ENCODE measurements at regions not wholly inside any gene's neighbourhood (a gene's known extent, or its start where the extent isn't known, plus 50 kb on each side); places are given as distances from the start of the nearest gene placed in this dataset.

DNA sequence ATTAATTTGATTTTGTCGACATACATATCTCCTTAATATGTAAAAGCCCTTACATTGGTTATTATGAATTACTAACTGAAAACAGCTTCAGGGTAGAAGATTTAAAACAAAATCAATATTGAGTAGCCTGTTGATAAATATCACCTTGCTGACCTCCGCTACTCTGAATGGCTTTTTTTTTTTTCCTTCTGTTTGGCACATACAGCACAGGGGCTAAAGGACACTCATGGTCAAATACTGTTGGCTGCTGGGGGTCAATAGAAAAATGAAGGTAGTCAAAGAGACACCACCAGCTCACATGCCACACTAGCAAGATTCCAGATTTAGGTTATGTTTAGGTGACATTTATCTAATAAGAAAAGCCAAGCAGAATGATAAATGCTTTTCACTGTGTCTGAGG, 1642.4 kb upstream of the SLC39A10 start:
- WGBS (ENCODE audit: insufficient coverage, insufficient replicate concordance, low lambda C conversion rate, missing lambda C conversion rate) = 86% methylated on average over 2 of the region's 2 CpGs
- TF ChIP-seq IKZF1 (conservative IDR thresholded peaks at IDR 0.05) (no peak), SMAD5 (IDR thresholded peaks at IDR 0.05; ENCODE audit: low read depth) (no peak), GATAD2B (conservative IDR thresholded peaks at IDR 0.05; ENCODE audit: low read depth) (no peak), SMAD1 (IDR thresholded peaks at IDR 0.05; ENCODE audit: low read depth, partially characterized antibody) (no peak), POLR2AphosphoS2 (IDR thresholded peaks at IDR 0.05; ENCODE audit: low read depth, low read length) (no peak), SREBF1 (IDR thresholded peaks at IDR 0.05; ENCODE audit: low read length) (no peak), EGR1 (IDR thresholded peaks at IDR 0.05; ENCODE audit: borderline replicate concordance in 1 of 2, low read depth in 2 of 2, low read length in 2 of 2) (no peak), PAX5 (IDR thresholded peaks at IDR 0.05; ENCODE audit: borderline replicate concordance, low read depth, low read length) (no peak), MXI1 (IDR thresholded peaks at IDR 0.05; ENCODE audit: low read depth, low read length) (no peak)
- TF ChIP-seq, protein P1, sequence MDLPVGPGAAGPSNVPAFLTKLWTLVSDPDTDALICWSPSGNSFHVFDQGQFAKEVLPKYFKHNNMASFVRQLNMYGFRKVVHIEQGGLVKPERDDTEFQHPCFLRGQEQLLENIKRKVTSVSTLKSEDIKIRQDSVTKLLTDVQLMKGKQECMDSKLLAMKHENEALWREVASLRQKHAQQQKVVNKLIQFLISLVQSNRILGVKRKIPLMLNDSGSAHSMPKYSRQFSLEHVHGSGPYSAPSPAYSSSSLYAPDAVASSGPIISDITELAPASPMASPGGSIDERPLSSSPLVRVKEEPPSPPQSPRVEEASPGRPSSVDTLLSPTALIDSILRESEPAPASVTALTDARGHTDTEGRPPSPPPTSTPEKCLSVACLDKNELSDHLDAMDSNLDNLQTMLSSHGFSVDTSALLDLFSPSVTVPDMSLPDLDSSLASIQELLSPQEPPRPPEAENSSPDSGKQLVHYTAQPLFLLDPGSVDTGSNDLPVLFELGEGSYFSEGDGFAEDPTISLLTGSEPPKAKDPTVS (IDR thresholded peaks at IDR 0.05; ENCODE audit: low read depth, low read length) = no peak
- TF ChIP-seq, protein P2, sequence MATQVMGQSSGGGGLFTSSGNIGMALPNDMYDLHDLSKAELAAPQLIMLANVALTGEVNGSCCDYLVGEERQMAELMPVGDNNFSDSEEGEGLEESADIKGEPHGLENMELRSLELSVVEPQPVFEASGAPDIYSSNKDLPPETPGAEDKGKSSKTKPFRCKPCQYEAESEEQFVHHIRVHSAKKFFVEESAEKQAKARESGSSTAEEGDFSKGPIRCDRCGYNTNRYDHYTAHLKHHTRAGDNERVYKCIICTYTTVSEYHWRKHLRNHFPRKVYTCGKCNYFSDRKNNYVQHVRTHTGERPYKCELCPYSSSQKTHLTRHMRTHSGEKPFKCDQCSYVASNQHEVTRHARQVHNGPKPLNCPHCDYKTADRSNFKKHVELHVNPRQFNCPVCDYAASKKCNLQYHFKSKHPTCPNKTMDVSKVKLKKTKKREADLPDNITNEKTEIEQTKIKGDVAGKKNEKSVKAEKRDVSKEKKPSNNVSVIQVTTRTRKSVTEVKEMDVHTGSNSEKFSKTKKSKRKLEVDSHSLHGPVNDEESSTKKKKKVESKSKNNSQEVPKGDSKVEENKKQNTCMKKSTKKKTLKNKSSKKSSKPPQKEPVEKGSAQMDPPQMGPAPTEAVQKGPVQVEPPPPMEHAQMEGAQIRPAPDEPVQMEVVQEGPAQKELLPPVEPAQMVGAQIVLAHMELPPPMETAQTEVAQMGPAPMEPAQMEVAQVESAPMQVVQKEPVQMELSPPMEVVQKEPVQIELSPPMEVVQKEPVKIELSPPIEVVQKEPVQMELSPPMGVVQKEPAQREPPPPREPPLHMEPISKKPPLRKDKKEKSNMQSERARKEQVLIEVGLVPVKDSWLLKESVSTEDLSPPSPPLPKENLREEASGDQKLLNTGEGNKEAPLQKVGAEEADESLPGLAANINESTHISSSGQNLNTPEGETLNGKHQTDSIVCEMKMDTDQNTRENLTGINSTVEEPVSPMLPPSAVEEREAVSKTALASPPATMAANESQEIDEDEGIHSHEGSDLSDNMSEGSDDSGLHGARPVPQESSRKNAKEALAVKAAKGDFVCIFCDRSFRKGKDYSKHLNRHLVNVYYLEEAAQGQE (IDR thresholded peaks at IDR 0.05; ENCODE audit: low read depth, low read length) = no peak
- TF ChIP-seq, protein P3, sequence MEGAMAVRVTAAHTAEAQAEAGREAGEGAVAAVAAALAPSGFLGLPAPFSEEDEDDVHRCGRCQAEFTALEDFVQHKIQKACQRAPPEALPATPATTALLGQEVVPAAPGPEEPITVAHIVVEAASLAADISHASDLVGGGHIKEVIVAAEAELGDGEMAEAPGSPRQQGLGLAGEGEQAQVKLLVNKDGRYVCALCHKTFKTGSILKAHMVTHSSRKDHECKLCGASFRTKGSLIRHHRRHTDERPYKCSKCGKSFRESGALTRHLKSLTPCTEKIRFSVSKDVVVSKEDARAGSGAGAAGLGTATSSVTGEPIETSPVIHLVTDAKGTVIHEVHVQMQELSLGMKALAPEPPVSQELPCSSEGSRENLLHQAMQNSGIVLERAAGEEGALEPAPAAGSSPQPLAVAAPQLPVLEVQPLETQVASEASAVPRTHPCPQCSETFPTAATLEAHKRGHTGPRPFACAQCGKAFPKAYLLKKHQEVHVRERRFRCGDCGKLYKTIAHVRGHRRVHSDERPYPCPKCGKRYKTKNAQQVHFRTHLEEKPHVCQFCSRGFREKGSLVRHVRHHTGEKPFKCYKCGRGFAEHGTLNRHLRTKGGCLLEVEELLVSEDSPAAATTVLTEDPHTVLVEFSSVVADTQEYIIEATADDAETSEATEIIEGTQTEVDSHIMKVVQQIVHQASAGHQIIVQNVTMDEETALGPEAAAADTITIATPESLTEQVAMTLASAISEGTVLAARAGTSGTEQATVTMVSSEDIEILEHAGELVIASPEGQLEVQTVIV (IDR thresholded peaks at IDR 0.05; ENCODE audit: borderline replicate concordance, partially characterized antibody) = no peak
- TF ChIP-seq, protein P4, sequence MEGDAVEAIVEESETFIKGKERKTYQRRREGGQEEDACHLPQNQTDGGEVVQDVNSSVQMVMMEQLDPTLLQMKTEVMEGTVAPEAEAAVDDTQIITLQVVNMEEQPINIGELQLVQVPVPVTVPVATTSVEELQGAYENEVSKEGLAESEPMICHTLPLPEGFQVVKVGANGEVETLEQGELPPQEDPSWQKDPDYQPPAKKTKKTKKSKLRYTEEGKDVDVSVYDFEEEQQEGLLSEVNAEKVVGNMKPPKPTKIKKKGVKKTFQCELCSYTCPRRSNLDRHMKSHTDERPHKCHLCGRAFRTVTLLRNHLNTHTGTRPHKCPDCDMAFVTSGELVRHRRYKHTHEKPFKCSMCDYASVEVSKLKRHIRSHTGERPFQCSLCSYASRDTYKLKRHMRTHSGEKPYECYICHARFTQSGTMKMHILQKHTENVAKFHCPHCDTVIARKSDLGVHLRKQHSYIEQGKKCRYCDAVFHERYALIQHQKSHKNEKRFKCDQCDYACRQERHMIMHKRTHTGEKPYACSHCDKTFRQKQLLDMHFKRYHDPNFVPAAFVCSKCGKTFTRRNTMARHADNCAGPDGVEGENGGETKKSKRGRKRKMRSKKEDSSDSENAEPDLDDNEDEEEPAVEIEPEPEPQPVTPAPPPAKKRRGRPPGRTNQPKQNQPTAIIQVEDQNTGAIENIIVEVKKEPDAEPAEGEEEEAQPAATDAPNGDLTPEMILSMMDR (IDR thresholded peaks at IDR 0.05 in 2 of 3, conservative IDR thresholded peaks at IDR 0.05 in 1 of 3; ENCODE audit: control insufficient read depth in 2 of 3, extremely low read depth in 1 of 3, insufficient read depth in 1 of 3, low read depth in 3 of 3, low read length in 3 of 3) = no peak

More for the DNA sequence above, 1642.4 kb upstream of the SLC39A10 start:
- Histone ChIP-seq H3K4me3 (no peak overlapping the region), H4K20me1 (ENCODE audit: control insufficient read depth, insufficient read depth) (no peaks in the 10 kb centered on the region), H3K9me3 (replicated peaks; ENCODE audit: control insufficient read depth, insufficient read depth, low read length) (no peaks in the 10 kb centered on the region), H3K4me1 (ENCODE audit: control insufficient read depth, insufficient read depth, low read length) (no peaks in the 10 kb centered on the region), H3K79me2 (ENCODE audit: control insufficient read depth, insufficient read depth, low read length) (no peaks in the 10 kb centered on the region), H2AFZ (ENCODE audit: control insufficient read depth, low read depth, low read length) (no peak overlapping the region), H3K36me3 (ENCODE audit: control insufficient read depth in 2 of 2, insufficient read depth in 2 of 2, low read length in 1 of 2) (no peaks in the 10 kb centered on the region), H3K27ac (ENCODE audit: control insufficient read depth, insufficient read depth) (no peak overlapping the region), H3K9ac (ENCODE audit: control insufficient read depth, insufficient read depth, low read length) (no peak overlapping the region), H3K4me2 (ENCODE audit: control insufficient read depth, insufficient read depth) (no peak overlapping the region), H3K27me3 (replicated peaks in 1 of 2; ENCODE audit: control insufficient read depth in 2 of 2, insufficient read depth in 2 of 2, low read length in 1 of 2) (no peaks in the 10 kb centered on the region)
- SMC1A ChIA-PET (ENCODE audit: uncharacterized antibody, unreplicated experiment) = interaction anchor here (1.0 kb wide), 1 partner anchor 13 kb away, joined by 4 read pairs; no protein-coding TSS in a partner anchor
- POLR2A ChIA-PET = no interaction called here
- CTCF ChIA-PET = interaction anchor here (0.6 kb wide), 1 partner anchor 173 kb away, joined by 3 read pairs; no protein-coding TSS in a partner anchor
- intact Hi-C loops (cut with micrococcal nuclease; ENCODE audit: unreplicated experiment) = no loop called here
- in situ Hi-C loops (cut with MboI) = no loop called here
- no peak for FAIRE-seq
- BruUV-seq (replicated peaks) = no TSS peak
- DNase-seq (ENCODE audit: low read depth, low spot score) = no peak
- RAD21 ChIA-PET (ENCODE audit: unreplicated experiment) = no interaction called here
- ATAC-seq = no peak

All from GM12878 (cell line).